Retina (tissue), 1 donor: ENCODE measurements at regions not wholly inside any gene's neighbourhood (a gene's known extent, or its start where the extent isn't known, plus 50 kb on each side); places are given as distances from the start of the nearest gene placed in this dataset.
"Not testable (repeated sequence)": the region's sequence is repeated elsewhere in the genome, so short reads cannot be mapped to it uniquely, and the experiment has no call there.

Source experiments
- DNase-seq: peaks from one replicate; pipeline ENCODE4 v3.0.0-alpha.2; 2016

DNA sequence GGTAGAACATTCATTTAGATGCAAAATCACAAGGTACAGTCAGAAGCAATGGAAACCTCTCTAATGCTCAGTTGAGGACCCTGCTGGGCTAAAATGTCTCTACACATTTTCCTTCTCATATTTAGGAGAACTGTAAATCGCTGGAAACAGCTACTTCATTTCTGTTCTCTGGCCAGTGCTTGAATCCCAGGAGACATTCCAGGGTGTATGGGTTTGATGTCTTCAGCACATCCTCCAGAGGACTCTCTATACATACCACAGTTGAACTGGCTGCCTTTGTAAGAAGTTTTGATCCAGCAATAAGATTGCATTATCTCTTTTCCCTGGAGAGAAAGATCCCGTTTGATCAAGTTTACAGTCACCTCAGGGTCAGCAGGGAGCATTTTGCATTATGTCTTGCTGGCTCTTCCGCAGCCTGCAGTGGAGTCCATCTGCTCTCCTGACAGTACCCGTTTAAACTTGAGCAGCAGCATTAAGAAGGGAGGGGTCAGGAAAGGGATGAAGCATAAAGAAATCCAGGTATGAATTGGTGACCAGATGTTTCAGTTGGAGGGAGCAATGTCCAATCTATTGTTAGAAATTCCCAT is 676.0 kb downstream of the EPHA3 start:
- peak; percentile 11 for DNase-seq

DNA sequence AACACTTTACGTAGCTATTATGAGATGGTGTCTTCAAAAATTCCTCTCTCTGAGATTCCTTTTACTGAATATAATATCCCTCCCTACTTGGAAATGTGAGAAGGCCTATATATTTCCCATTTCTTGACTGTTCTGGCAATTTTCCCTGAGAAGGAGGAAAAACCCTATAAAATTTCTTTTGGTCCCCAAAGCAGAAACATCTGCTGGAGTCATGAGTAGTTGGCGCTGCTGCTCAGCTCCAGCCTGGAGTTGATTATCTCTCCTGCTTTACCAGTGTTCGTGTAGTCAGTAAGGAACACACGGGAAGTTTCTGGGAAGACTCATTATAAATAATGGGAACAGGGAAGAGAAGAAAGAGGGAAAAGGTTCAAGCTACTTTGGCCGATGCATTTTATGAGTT is 680.1 kb downstream of the EPHA3 start:
- DNase-seq: no peak

DNA sequence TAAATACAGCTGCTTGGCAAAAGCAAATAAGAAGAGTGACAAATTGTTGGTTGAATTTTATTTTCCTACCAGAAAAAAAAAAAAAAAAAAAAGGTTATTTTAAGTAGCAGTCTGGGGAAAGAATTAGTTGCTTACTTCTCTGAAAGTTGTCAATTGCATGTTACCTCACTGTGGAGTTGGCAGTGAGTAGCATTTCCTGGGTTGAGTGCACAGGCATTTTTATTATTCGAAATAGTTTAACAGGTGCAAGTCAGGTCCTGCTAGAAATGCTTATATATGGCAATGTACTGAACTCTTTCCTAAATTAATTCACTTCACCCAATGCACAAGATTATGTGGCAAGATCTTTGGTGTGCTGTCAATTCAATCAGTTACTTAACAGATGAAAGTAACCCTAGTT is 680.6 kb downstream of the EPHA3 start:
- DNase-seq: no peak

DNA sequence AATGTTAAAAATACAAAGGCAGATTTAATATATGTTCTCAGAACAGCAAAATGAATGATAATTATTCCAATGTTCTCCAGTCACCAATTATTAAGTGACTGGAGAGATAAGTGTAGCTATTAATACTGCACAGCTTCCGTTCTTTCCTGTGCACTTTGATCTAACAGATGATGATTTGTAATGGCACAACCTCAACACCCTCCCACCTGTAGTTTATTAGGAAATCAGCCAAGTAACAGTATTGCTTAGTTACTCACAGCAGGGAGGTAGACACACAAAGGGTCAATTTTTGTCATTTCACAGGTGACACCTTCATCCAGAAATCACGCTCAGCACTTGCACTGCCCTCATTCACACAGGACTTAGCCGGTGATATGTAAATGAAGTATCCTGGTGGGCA is 688.1 kb downstream of the EPHA3 start:
- DNase-seq: no peak

DNA sequence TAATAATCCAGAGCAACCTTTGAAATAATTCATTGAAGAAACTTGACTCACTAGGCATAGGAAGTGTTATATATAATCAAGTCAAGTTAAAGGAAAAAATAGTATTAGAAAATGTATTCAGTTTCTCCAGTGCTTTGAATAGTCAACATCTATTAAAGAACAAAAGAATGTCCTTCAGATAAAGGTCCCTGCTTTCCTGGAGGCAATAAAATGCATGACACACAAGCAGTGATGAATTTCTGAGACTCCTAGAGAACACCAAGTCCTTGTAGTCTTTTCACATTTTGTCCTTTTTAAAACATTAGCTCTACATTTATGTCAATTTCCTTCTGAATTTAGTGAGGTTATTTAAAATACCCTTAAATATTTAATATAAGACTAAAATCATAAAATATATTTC is 695.5 kb downstream of the EPHA3 start:
- DNase-seq: no peak

DNA sequence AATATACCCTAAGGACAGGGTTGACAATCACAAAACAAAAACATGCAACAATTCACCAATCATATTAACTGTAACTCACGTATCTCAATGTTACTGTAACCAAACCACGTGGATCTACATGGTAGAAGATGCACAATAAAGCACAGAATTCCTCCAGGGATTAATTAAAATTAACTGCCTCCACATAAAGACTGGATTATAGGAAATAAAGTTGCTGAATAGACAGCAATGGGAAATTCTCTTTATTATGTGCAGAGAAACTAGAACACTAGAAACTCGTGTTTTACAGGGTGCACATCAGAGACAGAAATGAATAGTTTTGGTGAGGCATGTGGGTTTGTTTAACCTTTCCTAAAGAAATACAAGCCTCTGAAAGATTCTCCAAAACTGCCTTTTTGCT is 696.3 kb downstream of the EPHA3 start:
- DNase-seq: no peak

DNA sequence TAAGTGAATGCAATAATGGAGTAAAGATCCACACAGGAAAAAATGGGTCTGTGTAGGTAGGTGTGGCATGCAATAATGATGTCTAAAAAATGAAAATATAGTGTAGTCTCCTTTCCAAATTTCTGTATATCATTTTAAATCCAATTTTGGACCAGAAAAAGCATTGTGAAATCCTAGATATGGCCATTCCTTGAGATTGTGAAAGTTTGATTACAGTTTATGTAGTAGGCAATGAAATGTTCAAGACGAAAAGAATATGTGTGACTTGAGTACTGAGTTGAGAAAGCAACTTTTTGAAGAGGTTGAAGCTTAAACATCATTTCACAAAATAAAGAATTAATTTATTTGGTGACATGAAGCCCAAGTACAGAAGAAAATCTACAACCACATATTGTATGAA is 698.7 kb downstream of the EPHA3 start:
- no peak for DNase-seq

DNA sequence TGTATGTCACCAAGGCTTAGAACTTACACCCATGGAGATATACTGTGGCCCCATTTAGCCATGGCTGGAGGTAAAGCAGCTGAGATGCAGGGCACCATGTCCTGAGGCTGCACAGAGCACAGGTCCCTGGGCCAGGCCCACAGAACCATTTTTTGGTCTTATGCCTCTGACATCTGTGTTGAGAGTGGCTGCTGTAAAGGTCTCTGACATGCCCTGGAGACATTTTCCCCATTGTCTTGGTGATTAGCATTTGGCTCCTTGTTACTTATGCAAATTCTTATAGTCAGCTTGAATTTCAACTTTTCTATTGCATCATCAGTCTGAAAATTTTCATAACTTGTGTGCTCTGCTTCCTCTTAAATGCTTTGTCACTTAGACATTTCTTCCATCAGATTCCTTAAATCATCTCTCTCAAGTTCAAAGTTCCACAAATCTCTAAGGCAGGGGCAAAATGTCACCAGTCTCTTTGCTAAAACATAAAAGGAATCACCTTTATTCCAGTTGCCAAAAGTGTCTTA is 701.3 kb downstream of the EPHA3 start:
- no peak for DNase-seq

DNA sequence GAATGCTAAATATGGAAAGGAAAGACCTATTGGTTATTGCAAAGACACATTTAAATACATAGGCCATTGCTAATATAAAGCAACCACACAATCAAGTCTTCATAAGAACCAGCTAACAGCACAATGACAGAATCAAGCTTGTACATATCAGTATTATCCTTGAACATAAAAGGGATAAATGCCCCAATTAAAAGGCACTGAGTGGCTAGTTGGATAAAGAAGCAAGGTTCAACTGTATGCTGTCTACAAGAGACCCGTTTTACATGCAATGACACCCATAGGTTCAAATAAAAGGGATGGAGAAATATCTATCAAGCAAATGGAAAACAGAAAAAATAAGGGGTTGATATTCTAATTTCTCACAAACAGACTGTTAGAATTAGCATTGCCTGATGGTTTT is 706.1 kb downstream of the EPHA3 start:
- no peak for DNase-seq

DNA sequence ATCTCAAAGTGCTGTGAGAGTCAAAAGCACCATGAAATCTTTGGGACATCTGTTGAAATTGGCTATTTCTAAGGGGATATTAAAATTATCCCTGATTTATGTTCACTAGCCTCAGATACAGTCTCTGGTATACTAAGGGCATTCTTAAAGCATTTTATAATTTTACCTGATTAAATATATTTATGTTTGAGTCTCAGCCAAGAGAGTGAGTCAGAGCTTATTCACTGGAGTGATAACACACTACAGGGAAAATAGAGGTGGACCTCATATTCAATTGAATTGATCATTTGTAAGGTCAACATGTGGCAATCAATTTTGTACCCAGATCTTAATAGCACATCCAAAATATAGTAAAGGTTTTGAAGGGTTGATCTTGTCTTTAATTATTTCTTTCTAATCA is 733.6 kb downstream of the EPHA3 start:
- no peak for DNase-seq

DNA sequence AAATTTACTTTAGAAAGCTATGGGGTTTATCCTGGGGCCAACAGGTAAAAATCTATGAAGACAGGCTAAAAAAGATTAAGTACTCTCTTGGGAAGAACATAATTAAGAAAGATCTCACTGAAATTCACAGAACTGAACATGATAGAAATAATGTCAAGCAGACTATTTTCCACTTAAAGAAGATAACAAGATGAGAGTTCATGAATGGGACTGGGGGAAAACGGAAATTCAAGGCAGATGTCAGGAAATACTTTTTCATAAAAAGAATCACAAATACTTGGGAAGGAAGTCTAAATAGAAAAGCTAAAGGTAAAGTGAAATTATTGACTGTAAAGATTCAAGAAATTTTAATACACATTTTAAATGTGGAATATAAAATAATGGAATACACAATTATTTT is 737.6 kb downstream of the EPHA3 start:
- DNase-seq: no peak

DNA sequence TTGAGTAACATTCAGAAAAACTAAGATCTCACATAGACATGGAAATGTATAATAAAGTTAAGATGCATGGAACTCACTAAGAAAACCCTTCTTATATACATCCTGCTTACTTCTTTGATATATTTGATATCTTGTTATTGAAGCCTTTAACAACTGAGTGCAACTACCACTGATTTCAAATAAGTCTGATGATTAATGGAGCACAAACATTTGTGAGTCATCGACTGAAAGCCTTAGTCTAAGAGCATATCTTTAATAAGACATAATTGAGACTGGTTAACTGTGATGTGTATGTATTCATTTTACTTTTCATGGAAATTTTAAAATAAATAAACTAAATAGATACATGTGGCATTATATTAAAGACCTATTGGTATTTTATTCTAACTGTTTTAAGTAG is 740.5 kb downstream of the EPHA3 start:
- no peak for DNase-seq

DNA sequence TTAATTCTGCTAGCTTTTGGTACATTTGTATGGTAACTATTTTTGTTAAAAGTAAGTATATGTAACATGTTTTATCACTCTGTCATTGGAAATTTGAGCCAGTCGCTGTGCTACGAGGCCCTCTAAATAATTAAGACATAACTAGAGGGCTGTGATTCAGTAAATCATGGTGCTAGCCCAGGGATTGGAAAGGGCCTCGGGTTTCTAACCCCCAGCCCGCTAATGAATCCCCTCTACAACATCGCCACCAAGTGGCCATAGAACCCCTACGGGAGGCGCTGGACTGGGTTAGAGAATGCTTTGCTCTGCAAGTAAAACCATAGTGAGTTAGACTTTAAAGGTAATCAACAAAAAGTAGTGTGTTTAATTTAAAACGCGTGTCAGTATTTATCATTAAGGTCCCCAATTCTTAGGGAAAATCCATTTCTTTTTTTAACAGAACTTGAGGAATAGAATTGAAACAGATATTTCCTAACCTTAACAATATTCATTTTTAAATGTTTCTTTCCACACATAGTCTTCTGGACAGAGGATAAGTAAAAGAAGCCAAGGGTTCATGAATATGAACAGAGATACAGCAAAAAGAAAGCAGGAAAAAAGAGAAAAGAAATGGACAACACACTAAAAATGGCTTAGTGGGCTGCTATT is 744.7 kb downstream of the EPHA3 start:
- peak; percentile 78 for DNase-seq

DNA sequence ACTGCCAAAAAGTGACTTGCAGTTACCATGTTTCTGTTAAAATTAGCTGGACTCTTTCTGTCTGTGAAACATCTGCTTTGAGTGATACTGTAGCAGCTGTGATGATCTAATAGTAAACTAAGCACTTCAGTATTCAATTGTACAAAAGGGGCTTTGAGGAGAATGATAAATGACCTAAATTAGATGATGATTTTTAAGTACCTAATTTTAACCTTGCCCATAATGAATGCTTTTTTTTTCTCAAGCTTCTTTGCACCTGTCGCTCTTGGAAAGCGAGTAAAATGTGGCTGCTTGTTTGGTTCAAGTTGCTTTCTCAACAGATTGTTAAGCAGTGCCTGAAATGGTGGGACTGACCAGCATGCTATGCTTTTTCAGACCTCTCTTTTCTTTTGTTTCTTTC is 752.3 kb downstream of the EPHA3 start:
- no peak for DNase-seq

DNA sequence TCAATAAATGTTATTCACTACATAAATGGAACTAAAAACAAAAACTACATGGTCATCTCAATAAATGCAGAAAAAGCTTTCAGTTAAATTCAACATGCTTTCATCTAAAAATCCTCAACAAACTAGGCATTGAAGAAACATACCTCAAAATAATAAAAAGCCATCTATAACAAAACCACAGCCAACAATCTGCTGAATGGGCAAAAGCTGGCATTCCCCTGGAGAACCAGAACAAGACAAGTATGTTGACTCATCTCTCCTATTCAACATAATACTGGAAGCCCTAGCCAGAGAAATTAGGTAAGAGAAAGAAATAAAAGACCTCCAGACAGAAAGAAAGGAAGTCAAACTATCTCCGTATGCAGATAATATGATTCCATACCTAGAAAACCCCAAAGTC is 759.9 kb downstream of the EPHA3 start:
- no peak for DNase-seq

DNA sequence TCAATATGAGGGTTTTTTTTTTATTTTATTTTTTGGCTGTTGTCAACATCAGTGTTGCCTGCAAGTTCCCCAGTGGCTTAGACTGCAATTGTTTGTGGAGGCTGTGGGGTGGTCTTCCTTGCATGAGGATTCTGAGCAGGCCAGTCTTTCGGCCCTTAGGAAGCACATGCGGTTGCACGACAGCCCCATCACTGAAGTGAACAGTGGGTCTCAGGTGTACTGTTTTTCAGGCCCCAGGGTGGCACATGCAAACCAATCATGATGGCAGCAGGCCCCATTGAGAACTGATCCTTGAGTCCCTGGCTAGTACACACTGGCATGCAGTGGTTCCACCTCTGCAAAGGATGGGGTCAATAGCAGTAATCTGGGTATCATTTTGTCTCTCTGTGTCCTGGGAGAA is 768.7 kb downstream of the EPHA3 start:
- no peak for DNase-seq

DNA sequence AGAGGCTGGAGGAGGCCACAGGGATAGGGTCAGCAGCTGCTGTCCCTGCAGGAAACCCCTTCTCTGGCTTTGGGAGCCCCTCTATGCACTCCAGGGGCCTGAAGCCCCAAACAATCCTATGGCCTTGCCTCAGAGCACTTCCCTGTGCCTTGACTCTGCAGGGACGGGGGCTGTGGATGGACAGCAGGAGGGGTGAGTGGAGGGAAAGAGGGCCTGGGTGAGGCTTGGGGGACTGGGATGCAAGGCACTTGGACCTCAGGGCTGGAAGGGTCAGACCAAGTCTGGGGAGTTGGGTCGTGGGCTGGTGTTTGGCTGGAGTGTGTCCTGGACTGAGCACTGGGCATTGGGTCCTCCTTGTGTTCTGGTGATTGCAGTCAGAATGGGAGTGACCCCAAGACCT is 769.8 kb downstream of the EPHA3 start:
- no peak for DNase-seq

DNA sequence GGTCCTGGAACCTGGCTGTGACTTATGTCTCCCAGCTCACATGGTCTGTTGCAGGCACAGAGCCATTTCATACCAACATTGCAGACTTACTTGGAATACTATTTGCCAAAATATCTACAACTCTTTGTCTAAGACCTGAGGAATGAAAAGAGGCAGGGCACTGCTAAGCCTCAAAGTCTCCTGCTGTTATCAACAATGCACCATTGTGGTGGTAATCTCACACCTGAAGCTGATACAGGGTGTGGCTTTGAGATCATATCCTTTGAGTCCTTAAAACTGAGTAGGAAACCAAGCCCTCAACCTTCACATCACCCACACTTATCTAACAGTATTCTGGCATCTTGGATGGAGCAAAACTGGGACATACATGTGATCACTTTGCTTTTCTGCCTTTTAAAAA is 782.0 kb downstream of the EPHA3 start:
- DNase-seq: no peak

DNA sequence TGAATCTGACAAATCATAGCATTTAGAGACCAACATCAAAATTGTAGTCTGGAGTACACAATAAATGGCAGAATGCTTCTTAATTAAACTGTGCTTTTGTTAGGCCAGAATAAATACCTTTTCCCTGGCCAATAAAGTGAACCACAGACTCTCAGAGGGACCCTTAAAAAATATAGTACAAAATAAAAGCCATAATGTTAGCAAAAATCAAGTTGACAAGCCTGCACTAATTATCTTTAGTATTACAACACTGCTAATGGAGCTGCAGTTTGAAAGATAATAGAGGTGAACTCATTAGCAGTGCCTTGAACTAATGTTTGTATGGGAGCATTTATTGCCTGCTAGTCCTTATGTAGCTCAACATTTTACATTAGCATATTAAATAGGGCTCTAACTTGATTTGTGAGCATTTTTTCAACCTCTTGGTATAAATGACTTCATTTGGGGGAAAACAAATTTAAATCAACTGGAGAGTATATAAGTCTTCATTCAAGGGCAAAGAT is 801.3 kb downstream of the EPHA3 start:
- DNase-seq: peak; percentile 41

DNA sequence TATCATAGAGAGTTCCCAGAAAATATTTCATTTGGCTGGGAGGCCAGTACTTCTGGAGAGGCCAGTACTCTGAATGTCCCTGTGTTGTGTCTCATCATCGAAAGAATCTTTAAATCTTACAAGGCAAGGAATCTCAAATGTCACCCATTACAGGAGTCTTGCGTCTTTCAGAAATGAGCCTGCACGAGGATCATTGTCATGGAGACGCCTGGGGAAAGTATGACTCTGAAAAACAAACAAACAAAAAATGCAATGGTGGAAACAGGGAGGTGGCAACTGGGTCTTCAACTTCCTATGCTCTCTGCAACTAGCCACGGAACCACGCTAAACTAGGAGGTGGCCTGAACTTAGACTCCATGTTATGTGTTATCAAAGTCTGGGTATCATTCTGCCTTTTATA is 804.6 kb downstream of the EPHA3 start:
- DNase-seq: no peak

DNA sequence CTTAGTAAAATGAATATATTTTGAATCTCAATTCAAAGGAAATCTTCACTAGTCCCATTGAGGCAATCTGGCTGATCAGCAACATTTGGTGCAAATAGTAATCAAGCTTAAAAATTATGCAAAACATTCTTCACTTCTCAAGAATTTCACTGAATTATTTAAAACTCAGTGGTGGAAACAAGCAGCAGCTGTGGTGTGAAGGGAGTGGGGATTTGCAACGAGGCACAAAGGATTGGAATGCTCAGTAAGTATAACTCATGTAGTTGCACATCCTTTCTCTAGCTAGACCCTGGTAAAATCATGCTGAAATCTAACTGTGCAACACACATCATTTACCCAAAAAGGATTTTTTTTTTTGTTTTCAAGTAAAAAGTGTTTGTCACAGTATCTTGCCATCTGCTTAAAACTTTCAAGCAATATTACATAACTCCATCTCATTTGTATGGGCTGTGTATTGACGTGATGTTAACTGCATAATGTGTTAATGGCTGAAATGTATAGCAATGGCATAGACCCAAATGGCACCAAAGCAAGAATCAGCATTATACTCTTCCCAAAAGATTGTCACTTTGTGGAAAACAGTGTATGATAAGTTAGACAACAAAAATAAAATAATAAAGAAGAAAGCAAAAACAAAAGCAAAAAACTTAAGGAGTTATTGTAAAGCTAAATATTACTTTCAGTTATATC is 816.6 kb downstream of the EPHA3 start:
- no peak for DNase-seq

DNA sequence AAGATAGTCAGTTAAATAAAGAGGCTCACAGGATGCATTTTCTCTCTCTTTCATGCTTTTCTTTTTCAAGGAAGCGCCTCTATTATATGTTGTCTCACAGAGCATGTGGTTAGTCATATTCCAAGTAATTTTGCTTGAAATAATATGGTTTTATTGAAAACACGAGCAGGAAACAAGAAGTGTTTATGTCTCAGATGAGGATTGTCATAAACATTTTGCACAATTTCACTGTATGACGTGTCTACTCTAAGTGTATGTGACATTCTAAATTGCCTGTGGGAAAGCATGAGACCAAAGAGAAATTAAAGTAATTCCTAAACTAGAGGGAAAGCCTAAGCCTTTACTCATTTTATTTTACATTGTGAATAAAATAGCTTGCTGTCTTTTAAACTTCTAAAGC is 818.6 kb downstream of the EPHA3 start:
- DNase-seq: no peak

DNA sequence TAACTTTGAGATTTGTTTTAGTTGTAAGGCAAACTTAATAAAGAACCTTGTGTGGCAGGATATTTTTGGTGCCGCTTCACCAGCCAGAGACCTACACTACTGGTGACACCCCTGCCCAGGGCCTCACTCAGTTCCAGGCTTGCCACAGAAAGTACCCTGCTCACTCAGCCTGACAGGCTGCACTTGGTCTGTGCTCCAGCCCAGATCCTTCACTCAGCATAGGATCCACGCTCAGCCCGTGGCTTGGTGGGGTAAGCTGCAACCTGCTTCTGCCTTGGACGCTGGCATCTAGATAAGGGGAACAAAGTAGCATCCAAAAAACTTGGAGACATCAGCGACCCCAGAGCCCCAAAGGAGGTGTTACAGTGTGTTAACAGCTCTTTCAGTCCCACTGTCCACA is 825.5 kb downstream of the EPHA3 start:
- no peak for DNase-seq

DNA sequence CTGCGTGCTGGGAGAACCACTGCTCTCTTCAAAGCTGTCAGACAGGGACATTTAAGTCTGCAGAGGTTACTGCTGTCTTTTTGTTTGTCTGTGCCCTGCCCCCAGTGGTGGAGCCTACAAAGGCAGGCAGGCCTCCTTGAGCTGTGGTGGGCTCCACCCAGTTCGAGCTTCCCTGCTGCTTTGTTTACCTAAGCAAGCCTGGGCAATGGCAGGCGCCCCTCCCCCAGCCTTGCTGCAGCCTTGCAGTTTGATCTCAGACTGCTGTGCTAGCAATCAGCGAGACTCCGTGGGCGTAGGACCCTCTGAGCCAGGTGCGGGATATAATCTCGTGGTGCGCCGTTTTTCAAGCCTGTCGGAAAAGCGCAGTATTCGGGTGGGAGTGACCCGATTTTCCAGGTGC is 837.0 kb downstream of the EPHA3 start:
- DNase-seq: not testable (repeated sequence)
